Fibroblast of mammary gland (primary cell): ENCODE measurements at regions not wholly inside any gene's neighbourhood (a gene's known extent, or its start where the extent isn't known, plus 50 kb on each side); places are given as distances from the start of the nearest gene placed in this dataset.
A peak's percentile ranks its signal among the peaks of the same experiment; 100 is the strongest.

Source experiments
- DNase-seq: peaks from one replicate; pipeline ENCODE4 v3.0.0-alpha.2; 2010; ENCODE audit warnings: low read depth
- H3K4me3 ChIP-seq: 2 replicates; pipeline ENCODE4 v1.5.1; 2011; ENCODE audit warnings: low read depth, mild to moderate bottlenecking, low read length, moderate library complexity; ENCODE audit not compliant: control insufficient read depth
- TF ChIP-seq, protein P1 (sequence below): conservative IDR thresholded peaks from 2 replicates; pipeline ENCODE4 v1.5.1; 2011; ENCODE audit warnings: low read depth, low read length, inconsistent platforms; ENCODE audit not compliant: control insufficient read depth, insufficient read depth

DNA sequence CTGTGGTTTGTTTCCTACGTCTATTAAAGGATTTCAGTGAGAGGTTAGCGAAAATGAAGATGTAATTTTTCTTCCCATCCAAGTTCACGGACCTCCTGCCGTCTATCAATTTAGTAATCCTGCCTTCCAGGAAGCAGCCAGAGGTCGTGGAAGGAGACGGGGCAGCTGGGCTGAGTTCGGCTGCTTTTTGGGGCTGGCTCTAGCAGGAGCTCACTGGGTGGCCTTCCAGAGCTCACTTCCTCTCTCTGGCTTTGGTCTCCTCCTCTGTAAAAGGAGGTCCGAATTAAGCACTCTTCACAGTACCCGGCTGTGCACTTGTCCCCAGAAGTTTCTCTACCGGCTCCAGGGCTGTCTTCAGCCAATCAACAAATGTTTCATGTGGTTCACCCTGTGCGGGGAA, 295.4 kb downstream of the BCOR start:
- no peak overlapping the region for H3K4me3 ChIP-seq
- TF ChIP-seq, protein P1, sequence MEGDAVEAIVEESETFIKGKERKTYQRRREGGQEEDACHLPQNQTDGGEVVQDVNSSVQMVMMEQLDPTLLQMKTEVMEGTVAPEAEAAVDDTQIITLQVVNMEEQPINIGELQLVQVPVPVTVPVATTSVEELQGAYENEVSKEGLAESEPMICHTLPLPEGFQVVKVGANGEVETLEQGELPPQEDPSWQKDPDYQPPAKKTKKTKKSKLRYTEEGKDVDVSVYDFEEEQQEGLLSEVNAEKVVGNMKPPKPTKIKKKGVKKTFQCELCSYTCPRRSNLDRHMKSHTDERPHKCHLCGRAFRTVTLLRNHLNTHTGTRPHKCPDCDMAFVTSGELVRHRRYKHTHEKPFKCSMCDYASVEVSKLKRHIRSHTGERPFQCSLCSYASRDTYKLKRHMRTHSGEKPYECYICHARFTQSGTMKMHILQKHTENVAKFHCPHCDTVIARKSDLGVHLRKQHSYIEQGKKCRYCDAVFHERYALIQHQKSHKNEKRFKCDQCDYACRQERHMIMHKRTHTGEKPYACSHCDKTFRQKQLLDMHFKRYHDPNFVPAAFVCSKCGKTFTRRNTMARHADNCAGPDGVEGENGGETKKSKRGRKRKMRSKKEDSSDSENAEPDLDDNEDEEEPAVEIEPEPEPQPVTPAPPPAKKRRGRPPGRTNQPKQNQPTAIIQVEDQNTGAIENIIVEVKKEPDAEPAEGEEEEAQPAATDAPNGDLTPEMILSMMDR: no peak
- DNase-seq: no peak

DNA sequence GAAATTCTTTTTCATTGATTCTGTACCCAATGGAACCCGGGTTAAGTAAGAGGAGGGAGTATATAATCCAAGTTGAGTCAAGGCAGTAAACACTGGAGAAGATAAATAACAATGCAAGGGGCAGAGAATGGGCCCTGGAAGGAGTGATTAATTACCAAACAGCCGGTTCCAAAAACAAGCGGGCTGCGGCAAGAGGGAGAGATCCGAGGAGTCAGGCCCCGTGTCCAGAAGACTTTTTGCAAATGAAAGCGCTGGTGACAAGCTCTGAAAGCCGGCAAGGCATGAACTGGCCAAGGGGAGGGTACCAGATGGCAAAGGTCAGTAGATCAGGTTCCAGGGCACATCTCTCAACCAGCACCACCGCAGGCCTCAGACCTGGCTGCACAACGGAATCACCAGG, 294.9 kb downstream of the BCOR start:
- DNase-seq: no peak

DNA sequence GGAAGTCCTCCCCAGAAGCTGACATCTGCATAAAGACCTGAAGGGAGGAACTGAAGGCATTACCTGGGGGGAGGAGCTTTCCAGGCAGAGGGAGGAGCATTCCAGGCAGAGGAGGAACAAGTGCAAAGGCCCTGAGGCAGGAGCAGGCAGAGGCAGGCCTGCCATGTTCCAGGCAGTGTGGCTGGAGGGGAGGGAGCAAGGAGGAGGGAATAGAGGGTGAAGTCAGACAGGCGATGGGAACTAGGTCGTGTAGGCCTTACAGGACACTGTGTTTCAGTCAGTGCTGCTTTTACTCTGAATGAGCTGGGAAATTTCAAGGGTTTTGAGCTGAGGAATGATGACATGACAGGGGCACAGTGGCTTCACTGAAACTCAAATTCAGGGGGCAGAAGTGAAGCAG, 292.7 kb downstream of the BCOR start:
- H3K4me3 ChIP-seq: no peak overlapping the region
- TF ChIP-seq, protein P1: no peak
- DNase-seq: no peak

More for the DNA sequence above, 294.9 kb downstream of the BCOR start:
- TF ChIP-seq, protein P1: no peak
- H3K4me3 ChIP-seq: no peak overlapping the region

DNA sequence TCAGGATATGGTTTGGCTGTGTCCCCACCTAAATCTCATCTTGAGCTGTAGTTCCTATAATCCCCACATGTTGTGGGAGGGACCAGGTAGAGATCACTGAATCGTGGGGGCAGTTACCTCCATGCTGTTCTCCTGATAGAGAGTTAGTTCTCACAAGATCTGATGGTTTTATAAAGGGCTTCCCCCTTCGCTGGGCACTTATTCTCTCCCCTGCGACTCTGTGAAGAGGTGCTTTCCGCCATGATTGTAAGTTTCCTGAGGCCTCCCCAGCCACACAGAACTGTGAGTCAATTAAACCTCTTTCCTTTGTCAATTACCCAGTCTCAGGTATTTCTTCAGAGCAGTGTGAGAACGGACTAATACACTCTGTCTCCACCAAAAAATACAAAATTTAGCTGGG, 291.9 kb downstream of the BCOR start:
- DNase-seq: no peak
- H3K4me3 ChIP-seq: no peak overlapping the region
- TF ChIP-seq, protein P1: no peak

DNA sequence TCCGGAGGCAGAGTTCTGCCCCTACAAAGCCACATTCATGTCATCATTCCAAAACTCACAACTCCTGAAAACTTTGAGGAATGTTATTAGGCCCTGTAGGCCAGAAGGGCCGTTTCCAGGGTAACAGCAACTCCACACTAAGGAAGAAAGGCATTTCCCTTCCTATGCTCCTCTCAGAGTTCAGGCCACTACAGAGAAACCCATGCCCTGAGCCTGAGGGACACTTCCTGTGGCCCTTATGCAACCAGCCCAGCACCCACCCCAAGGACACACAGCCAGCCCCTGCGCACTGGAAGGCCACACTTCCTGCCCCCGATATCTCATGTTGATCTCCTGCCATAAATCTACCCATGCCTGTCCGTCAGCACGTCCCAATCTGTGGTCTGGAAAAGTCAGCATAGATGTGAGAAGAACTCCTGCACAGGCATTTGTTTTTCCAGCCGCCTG, 289.3 kb downstream of the BCOR start:
- no peak overlapping the region for H3K4me3 ChIP-seq
- peak; percentile 70 for DNase-seq
- TF ChIP-seq, protein P1: no peak

DNA sequence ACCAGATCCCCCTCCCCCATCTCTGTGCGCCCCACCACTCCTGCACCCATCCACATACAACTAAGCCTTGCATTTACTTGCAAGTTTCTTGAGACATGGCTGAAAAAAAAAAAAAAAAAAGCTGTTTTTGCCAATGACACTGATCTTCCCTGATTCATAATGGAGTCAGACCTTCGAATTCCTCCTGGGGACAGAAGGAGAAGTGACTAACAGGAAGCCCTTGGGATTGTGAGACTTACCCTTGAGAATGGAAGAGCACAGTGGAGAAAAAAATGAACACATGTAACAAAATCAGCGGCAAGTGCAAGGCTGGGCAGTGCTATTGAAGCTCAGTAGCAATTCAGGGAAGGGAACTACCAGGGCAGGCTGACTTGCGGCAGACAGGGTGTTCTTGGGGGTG, 288.4 kb downstream of the BCOR start:
- peak; percentile 86 for DNase-seq
- TF ChIP-seq, protein P1: no peak
- H3K4me3 ChIP-seq: no peak overlapping the region

DNA sequence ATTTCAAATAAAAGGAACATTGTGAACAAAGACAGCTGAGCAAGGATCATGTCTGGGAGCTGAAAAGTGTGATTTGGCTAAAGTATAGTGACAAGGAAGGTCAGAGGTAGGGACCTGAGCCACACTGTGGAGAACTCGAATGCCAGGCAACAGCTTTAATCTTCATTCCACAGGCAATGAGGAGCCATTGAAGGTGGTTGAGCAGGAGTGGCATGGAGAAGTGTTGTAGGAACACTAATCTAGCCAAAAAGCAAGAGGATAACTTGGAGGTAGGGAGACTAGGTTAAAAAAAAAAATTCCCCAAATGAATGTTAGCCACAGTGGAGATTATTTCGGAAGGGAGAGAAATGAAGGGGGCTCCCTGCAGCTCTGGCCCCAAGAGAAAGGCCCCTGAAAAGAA, 286.9 kb downstream of the BCOR start:
- no peak overlapping the region for H3K4me3 ChIP-seq
- TF ChIP-seq, protein P1: no peak
- DNase-seq: no peak
